HepG2 (cell line): ENCODE measurements at regions not wholly inside any gene's neighbourhood (a gene's known extent, or its start where the extent isn't known, plus 50 kb on each side); places are given as distances from the start of the nearest gene placed in this dataset.

Source experiments
- ATAC-seq: fragments of 200-7000 bp; cut with Tn5 transposase; 3 replicates; pipeline ENCODE4 v1.9.1; 2020; ENCODE audit warnings: mild to moderate bottlenecking, moderate library complexity
- BruUV-seq: library from RNA; stranded (reverse); fragments of 400-500 nt; replicated peaks from 2 replicates; lab custom pipeline; 2021; lab: Mats Ljungman, UMichigan
- CTCF ChIA-PET: fragments of 300-600 bp; formaldehyde crosslinking; extraction: SDS; loops from one replicate; lab custom pipeline; 2021; ENCODE audit warnings: low total read pairs, inconsistent platforms, low intra/inter-chr PET ratio; lab: Yijun Ruan, JAX
- POLR2A ChIA-PET: fragments of 350-600 bp; sonication (Branson Sonifier 250); formaldehyde crosslinking; loops from one replicate; lab custom pipeline; 2020; ENCODE audit warnings: antibody characterized with exemption, inconsistent platforms; lab: Yijun Ruan, JAX
- DNase-seq: peaks from one replicate; pipeline ENCODE4 v3.0.0-alpha.2; 2015; ENCODE audit warnings: low spot score
- FAIRE-seq: peaks from 3 replicates; lab custom pipeline; 2011; peaks lifted over from hg19 to GRCh38; lab: Jason Lieb, UNC
- H2AFZ ChIP-seq: one replicate; pipeline ENCODE4 v1.6.1; 2011; ENCODE audit warnings: low read length, inconsistent platforms
- H3K27ac ChIP-seq: fragments of 300-600 bp; 3 replicates; pipeline ENCODE4 v1.8.0; 2011; ENCODE audit warnings: mixed run types, mild to moderate bottlenecking, mixed read lengths, low read length, inconsistent platforms; ENCODE audit not compliant: insufficient read depth; ENCODE audit errors: extremely low read length
- H3K27me3 ChIP-seq, 2 experiments: fragments of 200-600 bp in 1 of 2; 2 replicates in 1 of 2; 3 replicates in 1 of 2; pipeline versions ENCODE4 v1.6.0 to v1.8.0; 2011; ENCODE audit warnings: low read length in 2 of 2, mild to moderate bottlenecking in 2 of 2, moderate library complexity in 2 of 2, inconsistent platforms in 1 of 2; ENCODE audit not compliant: insufficient read depth in 2 of 2, control insufficient read depth in 1 of 2
- H3K36me3 ChIP-seq, 2 experiments: fragments of 200-600 bp in 1 of 2; replicated peaks in 1 of 2; 2 replicates in 1 of 2; 3 replicates in 1 of 2; pipeline versions ENCODE4 v1.5.1 to v1.8.0; 2011; ENCODE audit warnings: low read length in 2 of 2, inconsistent platforms in 1 of 2; ENCODE audit not compliant: insufficient read depth in 2 of 2, control insufficient read depth in 1 of 2
- H3K4me1 ChIP-seq: 2 replicates; pipeline ENCODE4 v1.5.1; 2012; ENCODE audit warnings: low read length, inconsistent platforms; ENCODE audit not compliant: insufficient read depth
- H3K4me2 ChIP-seq: 2 replicates; pipeline ENCODE4 v1.6.0; 2011; ENCODE audit warnings: low read depth, low read length, inconsistent platforms
- H3K4me3 ChIP-seq, 3 experiments: fragments of 200-600 bp in 1 of 3; sonication (generic), shearing (Covaris generic) in 1 of 3; replicated peaks in 1 of 3; 2 replicates each; pipeline ENCODE4 v1.5.1; 2011 to 2016; ENCODE audit warnings: low read length in 3 of 3, inconsistent platforms in 2 of 3, low read depth in 2 of 3, mild to moderate bottlenecking in 2 of 3, control low read depth in 1 of 3, mixed read lengths in 1 of 3; ENCODE audit not compliant: insufficient read depth in 1 of 3
- H3K79me2 ChIP-seq: one replicate; pipeline ENCODE4 v1.6.1; 2011; ENCODE audit warnings: low read length, inconsistent platforms; ENCODE audit not compliant: insufficient read depth
- H3K9ac ChIP-seq: 2 replicates; pipeline ENCODE4 v1.6.0; 2011; ENCODE audit warnings: mild to moderate bottlenecking, low read depth, low read length, inconsistent platforms; ENCODE audit not compliant: insufficient read depth
- H3K9me3 ChIP-seq: 2 replicates; pipeline ENCODE4 v1.5.1; 2012; ENCODE audit warnings: mild to moderate bottlenecking, low read length
- H4K20me1 ChIP-seq: 2 replicates; pipeline ENCODE4 v1.6.0; 2011; ENCODE audit warnings: inconsistent platforms, mild to moderate bottlenecking, low read length, moderate library complexity; ENCODE audit not compliant: insufficient read depth
- CHCHD3 ChIP-seq: sonication (generic); formaldehyde crosslinking; IDR thresholded peaks from 2 replicates; pipeline ENCODE4 v1.8.0; 2022; ENCODE audit warnings: mild to moderate bottlenecking, missing genetic modification reagents, moderate library complexity
- ELF4 ChIP-seq: sonication (generic); formaldehyde crosslinking; IDR thresholded peaks from 2 replicates; pipeline ENCODE4 v1.5.0; 2020; ENCODE audit warnings: missing genetic modification reagents, mild to moderate bottlenecking, moderate library complexity, borderline replicate concordance
- HOXA5 ChIP-seq: sonication (generic); formaldehyde crosslinking; IDR thresholded peaks from 2 replicates; pipeline ENCODE4 v1.4.0; 2020; ENCODE audit warnings: missing genetic modification reagents
- MBD4 ChIP-seq: IDR thresholded peaks from 2 replicates; pipeline ENCODE4 v1.6.1; 2012; ENCODE audit warnings: low read length, inconsistent platforms, borderline replicate concordance
- MIER3 ChIP-seq: IDR thresholded peaks from 2 replicates; pipeline ENCODE4 v1.6.1; 2016; ENCODE audit warnings: missing compliant biosample characterization, borderline replicate concordance
- MXD4 ChIP-seq: IDR thresholded peaks from 2 replicates; pipeline ENCODE4 v1.6.1; 2016; ENCODE audit warnings: mild to moderate bottlenecking, missing biosample characterization, missing genetic modification reagents
- SNRNP70 ChIP-seq: fragments of 200-400 bp; formaldehyde crosslinking; IDR thresholded peaks from 2 replicates; pipeline ENCODE4 v1.6.1; 2017; ENCODE audit warnings: mild to moderate bottlenecking, low read depth, low read length, moderate library complexity
- SRY ChIP-seq: sonication (generic); formaldehyde crosslinking; IDR thresholded peaks from 2 replicates; pipeline ENCODE4 v1.8.0; 2022; ENCODE audit warnings: mild to moderate bottlenecking, missing genetic modification reagents
- SUZ12 ChIP-seq: fragments of 150-350 bp; IDR thresholded peaks from 2 replicates; pipeline ENCODE4 v1.6.1; 2014; ENCODE audit warnings: low read depth, low read length
- ZMYM4 ChIP-seq: sonication (generic); formaldehyde crosslinking; IDR thresholded peaks from 2 replicates; pipeline ENCODE4 v1.8.1; 2023; ENCODE audit warnings: mild to moderate bottlenecking, missing genetic modification reagents
- ZNF160 ChIP-seq: sonication (generic); formaldehyde crosslinking; IDR thresholded peaks from 2 replicates; pipeline ENCODE4 v1.8.0; 2022; ENCODE audit warnings: mild to moderate bottlenecking, inconsistent platforms, missing genetic modification reagents
- ZNF30 ChIP-seq: sonication (generic); formaldehyde crosslinking; IDR thresholded peaks from 2 replicates; pipeline ENCODE4 v1.5.0; 2020; ENCODE audit warnings: mild to moderate bottlenecking, missing genetic modification reagents
- ZNF333 ChIP-seq: sonication (generic); formaldehyde crosslinking; IDR thresholded peaks from 2 replicates; pipeline ENCODE4 v1.4.0; 2020; ENCODE audit warnings: mild to moderate bottlenecking, missing genetic modification reagents, borderline replicate concordance
- ZNF431 ChIP-seq: sonication (generic); formaldehyde crosslinking; IDR thresholded peaks from 2 replicates; pipeline ENCODE4 v1.9.0; 2022; ENCODE audit warnings: missing genetic modification reagents, low read depth, mild to moderate bottlenecking, borderline replicate concordance
- ZNF780A ChIP-seq: sonication (generic); formaldehyde crosslinking; IDR thresholded peaks from 2 replicates; pipeline ENCODE4 v1.8.0; 2022; ENCODE audit warnings: mild to moderate bottlenecking, missing genetic modification reagents, moderate library complexity
- ZSCAN21 ChIP-seq: sonication (generic); formaldehyde crosslinking; IDR thresholded peaks from 2 replicates; pipeline ENCODE4 v1.8.0; 2022; ENCODE audit warnings: mild to moderate bottlenecking, missing genetic modification reagents, moderate library complexity, borderline replicate concordance
- WGBS: methylation state at CpG from one replicate; pipeline ENCODE4 v1.1.6; 2017; ENCODE audit warnings: low lambda C conversion rate; 5-methylcytosine and 5-hydroxymethylcytosine counted together
- in situ Hi-C: cut with HindIII; loops from 2 replicates; pipeline ENCODE4 v1.10.0; 2017; ENCODE audit warnings: low pct_unique_long_range_greater_than_20kb; ENCODE audit not compliant: extremely low pct_ligation_motif_present
- intact Hi-C: fragments of 100-400 bp; cut with micrococcal nuclease; formaldehyde crosslinking; loops from one replicate; pipeline ENCODE4 v1.10.0; 2022; ENCODE audit not compliant: unreplicated experiment
- TF ChIP-seq, protein P1 (sequence below): sonication (generic); formaldehyde crosslinking; IDR thresholded peaks from 2 replicates; pipeline ENCODE4 v1.4.0; 2020; ENCODE audit warnings: missing genetic modification reagents, borderline replicate concordance

DNA sequence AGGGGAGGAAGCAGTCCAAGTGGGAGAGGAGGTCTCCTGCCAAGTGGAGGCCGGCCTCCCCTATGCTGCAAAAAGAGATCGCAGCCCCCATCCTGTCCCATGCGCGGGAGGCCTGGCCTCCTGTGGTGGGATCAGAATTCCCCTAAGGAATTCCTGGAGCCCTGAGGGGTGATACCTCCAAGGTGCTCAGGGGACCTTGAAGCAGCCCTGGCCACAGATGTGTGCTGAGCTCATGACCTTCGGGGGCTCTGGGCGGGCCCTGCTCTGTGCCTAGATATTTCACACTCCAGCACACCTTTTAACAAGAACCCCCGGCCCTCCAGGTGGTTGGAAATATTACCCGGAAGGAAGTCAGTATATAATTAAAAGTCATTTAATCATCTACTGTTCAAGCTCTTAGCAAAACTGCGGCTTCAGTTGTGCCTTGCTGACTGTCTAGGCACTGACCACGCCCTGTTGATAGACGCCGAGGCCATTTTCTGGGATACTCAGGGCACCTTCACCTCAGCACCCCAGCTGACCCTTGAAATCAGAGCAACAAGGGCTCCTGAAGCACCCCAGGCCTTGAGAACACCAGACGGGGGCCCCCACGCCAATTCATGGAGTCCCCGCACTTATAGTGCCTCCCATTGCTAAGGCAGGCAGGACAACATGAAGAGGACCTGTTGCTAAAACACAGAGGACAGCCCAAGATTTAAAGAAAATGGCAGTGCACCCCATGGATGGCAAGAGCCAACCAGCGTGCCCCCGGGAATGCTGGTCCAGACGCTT, 119.1 kb downstream of the NDUFA10 start:
- no TSS peak for BruUV-seq
- Histone ChIP-seq H3K79me2 (no peaks in the 10 kb centered on the region), H3K9me3 (no peaks in the 10 kb centered on the region), H3K27me3 (peaks cover 2 to 14% of the 10 kb centered on the region in 2 experiments; a peak in 4 of 5 replicates), H2AFZ (no peak overlapping the region), H3K36me3 (no peaks in the 10 kb centered on the region), H3K9ac (no peak overlapping the region), H3K4me2 (no peak overlapping the region), H3K27ac (no peak overlapping the region), H3K4me1 (no peaks in the 10 kb centered on the region), H4K20me1 (no peaks in the 10 kb centered on the region), H3K4me3 (no peak overlapping the region)
- in situ Hi-C loops, result no loop called here
- FAIRE-seq (no peak), ATAC-seq (no peak), DNase-seq (no peak)
- ChIA-PET POLR2A (no interaction called here), CTCF (no interaction called here)
- intact Hi-C loops, result no loop called here
- 52% methylated on average over 14 of the region's 18 CpGs for WGBS
- no peak for TF ChIP-seq SNRNP70
- TF ChIP-seq MBD4, result no peak
- no peak for TF ChIP-seq SRY
- TF ChIP-seq MIER3 (CRISPR knock-in tag), result no peak
- TF ChIP-seq ZSCAN21, result no peak
- no peak for TF ChIP-seq SUZ12
- no peak for TF ChIP-seq ZMYM4
- no peak for TF ChIP-seq ZNF333 (CRISPR knock-in tag)
- TF ChIP-seq ZNF30, result no peak
- TF ChIP-seq, protein P1, sequence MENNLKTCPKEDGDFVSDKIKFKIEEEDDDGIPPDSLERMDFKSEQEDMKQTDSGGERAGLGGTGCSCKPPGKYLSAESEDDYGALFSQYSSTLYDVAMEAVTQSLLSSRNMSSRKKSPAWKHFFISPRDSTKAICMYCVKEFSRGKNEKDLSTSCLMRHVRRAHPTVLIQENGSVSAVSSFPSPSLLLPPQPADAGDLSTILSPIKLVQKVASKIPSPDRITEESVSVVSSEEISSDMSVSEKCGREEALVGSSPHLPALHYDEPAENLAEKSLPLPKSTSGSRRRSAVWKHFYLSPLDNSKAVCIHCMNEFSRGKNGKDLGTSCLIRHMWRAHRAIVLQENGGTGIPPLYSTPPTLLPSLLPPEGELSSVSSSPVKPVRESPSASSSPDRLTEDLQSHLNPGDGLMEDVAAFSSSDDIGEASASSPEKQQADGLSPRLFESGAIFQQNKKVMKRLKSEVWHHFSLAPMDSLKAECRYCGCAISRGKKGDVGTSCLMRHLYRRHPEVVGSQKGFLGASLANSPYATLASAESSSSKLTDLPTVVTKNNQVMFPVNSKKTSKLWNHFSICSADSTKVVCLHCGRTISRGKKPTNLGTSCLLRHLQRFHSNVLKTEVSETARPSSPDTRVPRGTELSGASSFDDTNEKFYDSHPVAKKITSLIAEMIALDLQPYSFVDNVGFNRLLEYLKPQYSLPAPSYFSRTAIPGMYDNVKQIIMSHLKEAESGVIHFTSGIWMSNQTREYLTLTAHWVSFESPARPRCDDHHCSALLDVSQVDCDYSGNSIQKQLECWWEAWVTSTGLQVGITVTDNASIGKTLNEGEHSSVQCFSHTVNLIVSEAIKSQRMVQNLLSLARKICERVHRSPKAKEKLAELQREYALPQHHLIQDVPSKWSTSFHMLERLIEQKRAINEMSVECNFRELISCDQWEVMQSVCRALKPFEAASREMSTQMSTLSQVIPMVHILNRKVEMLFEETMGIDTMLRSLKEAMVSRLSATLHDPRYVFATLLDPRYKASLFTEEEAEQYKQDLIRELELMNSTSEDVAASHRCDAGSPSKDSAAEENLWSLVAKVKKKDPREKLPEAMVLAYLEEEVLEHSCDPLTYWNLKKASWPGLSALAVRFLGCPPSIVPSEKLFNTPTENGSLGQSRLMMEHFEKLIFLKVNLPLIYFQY, result no peak
- TF ChIP-seq HOXA5 (CRISPR knock-in tag), result no peak
- no peak for TF ChIP-seq ZNF431 (CRISPR knock-in tag)
- TF ChIP-seq ZNF780A (CRISPR knock-in tag), result no peak
- no peak for TF ChIP-seq ELF4 (CRISPR knock-in tag)
- TF ChIP-seq CHCHD3 (CRISPR knock-in tag), result no peak
- no peak for TF ChIP-seq ZNF160 (CRISPR knock-in tag)
- no peak for TF ChIP-seq MXD4
